ENCODE measurements at regions not wholly inside any gene's neighbourhood (a gene's known extent, or its start where the extent isn't known, plus 50 kb on each side); places are given as distances from the start of the nearest gene placed in this dataset.
A peak's percentile ranks its signal among the peaks of the same experiment; 100 is the strongest.
"Not testable (repeated sequence)": the region's sequence is repeated elsewhere in the genome, so short reads cannot be mapped to it uniquely, and the experiment has no call there.

- DNase-seq = no peak
These were observed 206.6 kb downstream of the SPRY1 start for GRCh38 chr4:123603165-123603564.

GRCh38 chr4:123605797-123606196 is 209.2 kb downstream of the SPRY1 start:
- not testable (repeated sequence) for DNase-seq

DNA sequence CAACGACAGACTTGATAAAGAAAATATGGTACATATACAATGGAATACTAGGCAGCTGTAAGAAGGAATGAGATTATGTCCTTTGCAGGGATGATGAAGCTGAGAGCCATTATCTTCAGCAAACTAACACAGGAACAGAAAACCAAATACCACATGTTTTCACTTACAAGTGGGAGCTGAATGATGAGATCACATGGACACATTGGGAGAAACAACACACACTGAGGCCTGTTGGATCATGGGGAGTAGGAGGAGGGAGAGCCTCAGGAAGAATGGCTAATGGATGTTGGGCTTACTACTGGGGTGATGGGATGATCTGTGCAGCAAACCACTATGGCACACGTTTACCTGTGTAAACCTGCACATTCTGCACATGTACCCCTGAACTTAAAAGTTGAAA is 209.7 kb downstream of the SPRY1 start:
- DNase-seq = no peak

GRCh38 chr4:123606946-123607542 is 210.4 kb downstream of the SPRY1 start:
- DNase-seq = no peak

GRCh38 chr4:123609829-123610228 is 213.2 kb downstream of the SPRY1 start:
- DNase-seq = no peak

GRCh38 chr4:123613586-123614344 is 217.2 kb downstream of the SPRY1 start:
- DNase-seq = no peak

DNA sequence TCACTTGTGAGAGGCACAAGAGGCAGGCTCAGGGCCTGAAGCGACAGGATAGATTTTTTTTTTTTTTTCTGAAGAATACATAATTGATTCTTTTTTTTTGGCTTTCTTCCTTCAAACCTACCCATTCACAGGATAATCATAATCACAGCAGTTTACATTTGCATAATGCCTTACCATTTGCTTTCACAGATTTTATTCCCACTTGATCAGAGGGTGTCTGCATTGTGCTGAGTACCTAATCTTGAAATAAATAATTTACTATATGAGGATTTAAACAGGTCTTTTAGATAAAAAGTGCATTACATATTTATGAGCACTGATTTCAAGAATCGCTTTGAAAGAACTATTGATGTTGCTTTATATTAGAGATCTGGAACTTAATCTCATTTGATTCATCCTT is 219.3 kb downstream of the SPRY1 start:
- DNase-seq = no peak

DNA sequence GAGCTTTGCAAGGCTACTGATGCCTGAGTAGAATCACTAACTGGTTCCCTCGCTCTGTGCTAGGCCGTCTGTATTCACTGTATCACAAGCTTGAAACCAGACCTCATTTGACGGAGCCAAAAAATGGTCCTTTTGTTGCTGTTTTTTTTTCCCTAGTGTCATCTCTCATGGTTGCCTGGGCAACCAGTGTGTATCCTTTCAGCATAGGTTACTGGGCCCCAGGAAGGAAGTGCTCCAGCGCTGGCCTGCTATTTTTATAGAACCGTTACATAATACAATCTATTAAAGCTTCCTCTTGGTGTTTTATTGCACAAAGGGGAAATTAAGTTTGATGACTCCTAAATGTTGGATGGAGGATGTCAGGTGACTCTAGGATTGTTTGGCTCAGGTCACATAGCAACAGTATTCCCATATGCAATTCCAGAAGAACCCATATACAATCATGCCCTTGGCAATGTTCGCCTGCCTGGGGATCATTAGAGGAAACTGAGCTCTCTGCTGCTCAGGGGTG is 220.4 kb downstream of the SPRY1 start:
- peak; percentile 87 for DNase-seq

- no peak for DNase-seq
These were observed 221.2 kb downstream of the SPRY1 start for GRCh38 chr4:123617791-123618190.

DNA sequence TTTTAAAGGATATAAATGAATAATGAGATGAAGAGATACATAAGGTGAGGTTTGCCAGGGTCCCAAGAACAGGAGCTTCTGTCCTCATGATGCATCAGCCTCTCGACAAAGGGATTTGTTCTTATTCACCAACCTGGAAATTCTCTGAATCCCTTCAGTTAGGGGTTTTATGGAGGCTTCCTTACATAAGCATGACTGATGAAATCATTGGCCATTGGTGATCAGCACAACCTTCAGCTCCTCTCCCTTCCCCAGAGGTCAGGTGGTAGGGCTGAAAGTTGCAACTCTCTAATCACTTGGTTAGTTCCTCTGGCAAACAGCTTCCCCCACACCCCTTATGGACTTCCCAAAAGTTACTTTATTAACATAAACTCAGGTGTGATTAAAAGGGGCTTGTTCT is 222.0 kb downstream of the SPRY1 start:
- no peak for DNase-seq

DNA sequence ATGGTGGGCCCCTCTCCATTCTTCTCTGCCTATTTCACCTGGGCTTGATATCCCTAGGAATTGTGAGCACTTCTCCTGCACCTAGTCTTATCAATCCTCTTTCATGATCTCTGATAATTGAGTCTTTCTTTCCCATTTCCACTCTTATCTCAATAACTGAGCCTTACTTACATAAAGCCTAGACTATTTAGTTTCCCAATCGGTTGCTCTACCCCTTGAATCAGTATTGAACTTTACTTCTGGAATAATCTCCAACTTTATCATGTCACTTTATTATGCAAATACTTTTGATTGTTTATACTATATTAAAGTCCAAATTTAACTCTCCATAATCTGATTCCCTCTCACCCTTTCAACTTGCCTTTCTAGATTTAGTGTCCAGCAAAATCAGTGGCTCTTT is 222.7 kb downstream of the SPRY1 start:
- DNase-seq = no peak

DNA sequence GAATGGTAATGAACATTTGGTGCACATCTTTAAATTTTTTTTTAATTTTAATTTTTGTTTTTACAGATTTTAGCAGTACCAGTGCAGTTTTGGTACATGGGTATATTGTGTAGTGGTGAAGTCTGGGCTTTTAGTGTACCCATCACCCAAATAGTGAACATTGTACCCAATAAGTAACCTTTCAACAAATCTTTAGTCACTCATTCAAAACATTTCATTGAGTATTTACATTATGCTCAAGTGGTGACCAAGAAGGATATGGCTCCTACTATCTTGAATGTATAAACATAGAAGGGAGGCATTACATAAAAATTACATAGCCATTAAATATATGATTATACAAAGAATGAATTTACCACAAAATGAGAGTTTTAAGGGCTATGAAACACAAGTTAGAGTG is 223.3 kb downstream of the SPRY1 start:
- DNase-seq = no peak

GRCh38 chr4:123621072-123621705 is 224.6 kb downstream of the SPRY1 start:
- DNase-seq = peak; percentile 68

DNA sequence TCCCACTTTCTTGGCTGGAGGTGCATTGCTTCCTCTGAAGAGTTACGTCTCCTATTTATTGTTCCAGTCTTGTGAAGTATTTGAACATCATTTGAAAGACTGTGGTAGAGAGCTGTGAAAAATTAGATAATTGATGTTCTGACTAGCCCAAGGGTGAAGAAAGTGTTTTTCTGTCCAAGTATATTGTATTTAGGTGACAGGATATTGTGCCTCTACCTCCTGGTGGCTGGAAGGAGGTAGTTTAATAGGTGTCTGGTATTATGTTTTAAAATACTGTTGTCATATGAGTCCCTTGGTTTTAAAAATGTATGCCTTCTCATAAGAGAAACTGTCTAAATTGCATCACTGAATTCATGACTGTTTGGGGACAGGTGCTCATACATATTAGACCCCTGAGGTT is 226.0 kb downstream of the SPRY1 start:
- no peak for DNase-seq

GRCh38 chr4:123623611-123624010 is 227.0 kb downstream of the SPRY1 start:
- DNase-seq = no peak

DNA sequence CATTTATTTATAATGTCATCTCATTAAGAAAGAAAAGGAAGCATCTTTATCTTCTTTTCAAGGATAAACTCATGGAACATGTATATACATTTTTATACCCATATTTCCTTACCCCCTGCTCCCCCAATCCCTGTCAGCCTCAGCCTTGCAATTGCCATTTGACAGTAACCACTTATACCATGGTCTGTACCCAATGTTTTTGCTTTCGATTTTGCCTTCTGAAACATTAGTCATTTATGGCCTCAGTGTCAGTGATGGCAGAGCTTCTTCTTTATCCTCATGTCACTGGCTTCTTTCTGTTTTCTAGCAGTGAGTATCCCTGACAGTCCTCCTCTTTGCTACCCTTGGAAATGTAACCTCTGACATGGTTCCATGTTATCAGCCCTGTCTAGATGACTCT is 228.4 kb downstream of the SPRY1 start:
- DNase-seq = no peak

DNA sequence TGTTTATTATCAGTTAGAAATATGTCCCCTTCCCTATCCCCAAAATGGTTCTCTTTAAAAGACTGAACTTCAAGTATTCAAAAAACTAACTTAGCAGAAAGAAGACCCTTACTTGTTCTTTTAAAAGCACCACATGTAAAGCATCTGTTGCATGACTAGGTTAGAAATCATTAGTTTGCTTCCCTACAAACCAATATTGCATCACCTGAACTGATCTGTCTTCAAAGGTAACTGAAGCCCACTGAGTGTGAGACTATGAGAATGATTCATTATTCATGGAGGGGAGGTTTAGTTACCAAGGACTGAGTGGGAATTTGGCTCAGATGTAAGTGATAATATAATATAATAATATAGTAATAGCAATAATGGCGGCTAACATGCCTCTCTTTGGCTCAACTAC is 231.7 kb downstream of the SPRY1 start:
- no peak for DNase-seq

- peak; percentile 50 for DNase-seq
These were observed 235.4 kb downstream of the SPRY1 start for GRCh38 chr4:123631786-123632692.

DNA sequence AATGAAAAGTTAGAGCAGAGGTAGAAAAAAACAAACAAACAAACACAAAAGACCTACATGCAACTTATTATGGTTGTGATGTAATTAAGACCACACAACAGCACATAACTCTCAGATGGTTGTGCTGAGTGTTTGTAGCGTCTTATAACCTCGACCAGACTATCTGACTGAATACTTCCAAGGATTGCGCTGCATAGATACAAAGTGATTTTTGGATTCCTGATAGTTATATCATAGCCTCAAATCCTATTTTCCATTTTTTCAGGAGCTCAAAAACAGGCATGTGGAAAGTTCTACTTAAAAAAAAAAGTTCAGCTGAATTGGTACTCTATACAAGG is 236.1 kb downstream of the SPRY1 start:
- no peak for DNase-seq

GRCh38 chr4:123638834-123639233 is 242.2 kb downstream of the SPRY1 start:
- DNase-seq = no peak

DNA sequence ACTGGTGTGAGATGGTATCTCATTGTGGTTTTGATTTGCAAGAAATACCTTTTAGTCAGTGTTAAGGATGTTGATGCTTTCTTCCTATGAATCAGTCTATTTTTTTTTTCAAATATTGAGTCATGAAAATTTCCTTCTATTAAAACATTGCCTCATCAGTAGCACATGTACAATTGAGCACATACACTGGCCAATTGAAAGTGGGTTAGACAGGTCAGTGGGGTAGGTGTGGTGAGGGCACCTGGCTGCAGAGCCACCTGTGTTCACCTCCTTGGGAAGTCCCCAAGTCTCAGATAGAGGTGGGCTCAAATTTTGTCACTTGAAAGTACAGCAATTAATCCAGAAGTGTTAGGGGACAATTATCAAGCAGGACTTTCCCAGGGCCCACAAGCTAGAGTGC is 243.7 kb downstream of the SPRY1 start:
- no peak for DNase-seq

DNA sequence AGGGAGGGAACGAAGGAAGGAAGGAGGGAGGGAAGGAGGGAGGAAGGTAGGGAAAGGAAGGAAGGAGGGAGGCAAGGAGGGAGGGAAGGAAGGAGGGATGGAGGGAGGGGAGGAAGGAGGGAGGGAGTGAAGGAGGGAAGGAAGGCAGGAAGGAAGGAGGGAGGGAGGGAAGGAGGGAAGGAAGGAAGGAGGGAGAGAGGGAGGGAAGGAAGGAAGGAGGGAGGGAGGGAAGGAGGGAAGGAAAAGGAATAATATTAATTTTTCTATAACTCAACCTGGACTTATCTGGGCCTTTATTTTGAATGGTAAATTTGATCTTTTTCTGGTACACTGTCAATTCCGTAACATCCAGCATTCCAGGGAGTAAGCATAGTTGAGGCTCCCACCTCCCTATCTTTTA is 244.2 kb downstream of the SPRY1 start:
- DNase-seq = no peak

- no peak for DNase-seq
These were observed 247.1 kb downstream of the SPRY1 start for GRCh38 chr4:123643691-123644090.
